Upper lobe of left lung (tissue), 4 donors: ENCODE measurements at regions not wholly inside any gene's neighbourhood (a gene's known extent, or its start where the extent isn't known, plus 50 kb on each side); places are given as distances from the start of the nearest gene placed in this dataset.

Source experiments
- POLR2A ChIP-seq, 4 donors: fragments of 450-650 bp; IDR thresholded peaks; one replicate each; pipeline ENCODE4 v1.5.1; 2016 to 2017; ENCODE audit warnings: antibody characterized with exemption in 4 of 4, mild to moderate bottlenecking in 2 of 4
- POLR2AphosphoS5 ChIP-seq, 2 donors: sonication (generic); formaldehyde crosslinking; IDR thresholded peaks; one replicate each; pipeline ENCODE4 v1.5.1; 2017; ENCODE audit warnings: antibody characterized with exemption in 2 of 2
- TF ChIP-seq, protein P1 (sequence below), 6 experiments: fragments of 450-650 bp in 4 of 6; fragments of 200-600 bp in 2 of 6; sonication (generic) in 2 of 6; IDR thresholded peaks; one replicate each; pipeline ENCODE4 v1.5.1; 2016 to 2019; ENCODE audit warnings: antibody characterized with exemption in 6 of 6

GRCh38 chr13:37944869-37945442 lies 75.4 kb upstream of the TRPC4 start:
- no peak for TF ChIP-seq POLR2AphosphoS5 (IDR thresholded peaks at IDR 0.05)
- TF ChIP-seq, protein P1, sequence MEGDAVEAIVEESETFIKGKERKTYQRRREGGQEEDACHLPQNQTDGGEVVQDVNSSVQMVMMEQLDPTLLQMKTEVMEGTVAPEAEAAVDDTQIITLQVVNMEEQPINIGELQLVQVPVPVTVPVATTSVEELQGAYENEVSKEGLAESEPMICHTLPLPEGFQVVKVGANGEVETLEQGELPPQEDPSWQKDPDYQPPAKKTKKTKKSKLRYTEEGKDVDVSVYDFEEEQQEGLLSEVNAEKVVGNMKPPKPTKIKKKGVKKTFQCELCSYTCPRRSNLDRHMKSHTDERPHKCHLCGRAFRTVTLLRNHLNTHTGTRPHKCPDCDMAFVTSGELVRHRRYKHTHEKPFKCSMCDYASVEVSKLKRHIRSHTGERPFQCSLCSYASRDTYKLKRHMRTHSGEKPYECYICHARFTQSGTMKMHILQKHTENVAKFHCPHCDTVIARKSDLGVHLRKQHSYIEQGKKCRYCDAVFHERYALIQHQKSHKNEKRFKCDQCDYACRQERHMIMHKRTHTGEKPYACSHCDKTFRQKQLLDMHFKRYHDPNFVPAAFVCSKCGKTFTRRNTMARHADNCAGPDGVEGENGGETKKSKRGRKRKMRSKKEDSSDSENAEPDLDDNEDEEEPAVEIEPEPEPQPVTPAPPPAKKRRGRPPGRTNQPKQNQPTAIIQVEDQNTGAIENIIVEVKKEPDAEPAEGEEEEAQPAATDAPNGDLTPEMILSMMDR (IDR thresholded peaks at IDR 0.05), result no peak
- TF ChIP-seq POLR2A (IDR thresholded peaks at IDR 0.05), result no peak
